H9 (cell line): ENCODE measurements at regions not wholly inside any gene's neighbourhood (a gene's known extent, or its start where the extent isn't known, plus 50 kb on each side); places are given as distances from the start of the nearest gene placed in this dataset.

Experiments
- DNase-seq: peaks from one replicate; pipeline ENCODE4 v3.0.0-alpha.2; 2017
- H2AFZ ChIP-seq: one replicate; pipeline ENCODE4 v1.6.1; 2013; ENCODE audit warnings: mild to moderate bottlenecking, low read length, control low read depth, moderate library complexity
- H2AK5ac ChIP-seq: 2 replicates; pipeline ENCODE4 v1.6.1; 2013; ENCODE audit warnings: low read length, control low read depth, mixed read lengths; ENCODE audit not compliant: insufficient read length
- H2BK120ac ChIP-seq: one replicate; pipeline ENCODE4 v1.6.1; 2013; ENCODE audit warnings: low read depth, mild to moderate bottlenecking, low read length, control low read depth, inconsistent platforms; ENCODE audit not compliant: poor library complexity, severe bottlenecking
- H2BK12ac ChIP-seq: 2 replicates; pipeline ENCODE4 v1.6.1; 2013; ENCODE audit warnings: low read length, control low read depth, mixed read lengths, low read depth; ENCODE audit not compliant: insufficient read length
- H2BK15ac ChIP-seq: 2 replicates; pipeline ENCODE4 v1.6.1; 2013; ENCODE audit warnings: low read depth, low read length, control low read depth
- H2BK20ac ChIP-seq: one replicate; pipeline ENCODE4 v1.6.1; 2013; ENCODE audit warnings: low read depth, mild to moderate bottlenecking, low read length, control low read depth, inconsistent platforms; ENCODE audit not compliant: poor library complexity, severe bottlenecking
- H2BK5ac ChIP-seq: 2 replicates; pipeline ENCODE4 v1.6.1; 2013; ENCODE audit warnings: low read length, control low read depth, mixed read lengths; ENCODE audit not compliant: insufficient read length
- H3K14ac ChIP-seq: 2 replicates; pipeline ENCODE4 v1.6.1; 2013; ENCODE audit warnings: low read length, control low read depth; ENCODE audit not compliant: insufficient read depth
- H3K18ac ChIP-seq: 2 replicates; pipeline ENCODE4 v1.6.1; 2013; ENCODE audit warnings: low read depth, mild to moderate bottlenecking, mixed read lengths, low read length, control low read depth; ENCODE audit not compliant: insufficient read length
- H3K23ac ChIP-seq: 2 replicates; pipeline ENCODE4 v1.6.1; 2013; ENCODE audit warnings: low read length, control low read depth, mixed read lengths, low read depth; ENCODE audit not compliant: insufficient read length
- H3K23me2 ChIP-seq: 2 replicates; pipeline ENCODE4 v1.6.1; 2013; ENCODE audit warnings: low read depth, mild to moderate bottlenecking, mixed read lengths, low read length, control low read depth; ENCODE audit not compliant: insufficient read length, poor library complexity, severe bottlenecking
- H3K27ac ChIP-seq: 2 replicates; pipeline ENCODE4 v1.5.1; 2013; ENCODE audit warnings: low read length, control low read depth, mixed read lengths, low read depth; ENCODE audit not compliant: insufficient read length
- H3K27me3 ChIP-seq: 2 replicates; pipeline ENCODE4 v1.6.1; 2013; ENCODE audit warnings: low read length, control low read depth, inconsistent platforms; ENCODE audit not compliant: insufficient read depth
- H3K4ac ChIP-seq: 2 replicates; pipeline ENCODE4 v1.6.1; 2013; ENCODE audit warnings: low read depth, mild to moderate bottlenecking, control low read depth, inconsistent platforms, low read length, moderate library complexity
- H3K4me1 ChIP-seq: 2 replicates; pipeline ENCODE4 v1.6.1; 2013; ENCODE audit warnings: low read length, control low read depth, inconsistent platforms; ENCODE audit not compliant: insufficient read depth
- H3K4me2 ChIP-seq: 2 replicates; pipeline ENCODE4 v1.6.1; 2013; ENCODE audit warnings: low read length, control low read depth, mixed read lengths; ENCODE audit not compliant: insufficient read length, insufficient read depth
- H3K56ac ChIP-seq: 2 replicates; pipeline ENCODE4 v1.6.1; 2013; ENCODE audit warnings: low read depth, mild to moderate bottlenecking, mixed read lengths, low read length, control low read depth; ENCODE audit not compliant: insufficient read length
- H3K79me1 ChIP-seq: 2 replicates; pipeline ENCODE4 v1.6.1; 2013; ENCODE audit warnings: low read depth, mild to moderate bottlenecking, moderate library complexity, low read length, control low read depth, inconsistent platforms; ENCODE audit not compliant: insufficient read depth, poor library complexity, severe bottlenecking
- H3K79me2 ChIP-seq: 2 replicates; pipeline ENCODE4 v1.6.1; 2013; ENCODE audit warnings: low read length, control low read depth, inconsistent platforms; ENCODE audit not compliant: insufficient read depth
- H3K9ac ChIP-seq: 2 replicates; pipeline ENCODE4 v1.6.1; 2013; ENCODE audit warnings: low read length, control low read depth, mixed read lengths; ENCODE audit not compliant: insufficient read length; ENCODE audit errors: extremely low read depth
- H3K9me3 ChIP-seq: one replicate; pipeline ENCODE4 v1.6.1; 2013; ENCODE audit warnings: low read depth, low read length, inconsistent platforms; ENCODE audit not compliant: control insufficient read depth
- H3T11ph ChIP-seq: one replicate; pipeline ENCODE4 v1.6.1; 2013; ENCODE audit warnings: mild to moderate bottlenecking, low read length, control low read depth, inconsistent platforms
- H4K20me1 ChIP-seq: one replicate; pipeline ENCODE4 v1.6.1; 2013; ENCODE audit not compliant: control insufficient read depth, insufficient read length, insufficient read depth
- H4K5ac ChIP-seq: 2 replicates; pipeline ENCODE4 v1.6.1; 2013; ENCODE audit warnings: low read depth, mild to moderate bottlenecking, mixed read lengths, low read length, control low read depth; ENCODE audit not compliant: insufficient read length
- H4K8ac ChIP-seq: replicated peaks from 2 replicates; pipeline ENCODE4 v1.6.1; 2013; ENCODE audit warnings: low read length, control low read depth, mixed read lengths, low read depth; ENCODE audit not compliant: insufficient read length
- H4K91ac ChIP-seq: 2 replicates; pipeline ENCODE4 v1.6.1; 2013; ENCODE audit warnings: low read depth, mild to moderate bottlenecking, moderate library complexity, mixed read lengths, low read length, control low read depth; ENCODE audit not compliant: insufficient read length
- H3K27ac Mint-ChIP-seq, 3 experiments: 2 replicates in 2 of 3; 3 replicates in 1 of 3; pipeline ENCODE4 v1.8.0; 2020 to 2021; ENCODE audit warnings: mixed read lengths in 3 of 3, mild to moderate bottlenecking in 1 of 3, moderate library complexity in 1 of 3
- H3K27me3 Mint-ChIP-seq: 2 replicates; pipeline ENCODE4 v1.8.0; 2021; ENCODE audit warnings: low read depth, mild to moderate bottlenecking, moderate library complexity, mixed read lengths
- H3K36me3 Mint-ChIP-seq, 3 experiments: 2 replicates in 2 of 3; 3 replicates in 1 of 3; pipeline ENCODE4 v1.8.0; 2020 to 2021; ENCODE audit warnings: low read depth in 3 of 3, mixed read lengths in 3 of 3; ENCODE audit not compliant: insufficient read depth in 1 of 3
- H3K4me1 Mint-ChIP-seq, 2 experiments: 2 replicates each; pipeline ENCODE4 v1.8.0; 2020; ENCODE audit warnings: mixed read lengths in 2 of 2
- H3K4me3 Mint-ChIP-seq, 2 experiments: 2 replicates in 1 of 2; 3 replicates in 1 of 2; pipeline ENCODE4 v1.8.0; 2020 to 2021; ENCODE audit warnings: mild to moderate bottlenecking in 2 of 2, mixed read lengths in 2 of 2, moderate library complexity in 1 of 2
- H3K9me3 Mint-ChIP-seq, 2 experiments: 2 replicates in 1 of 2; 3 replicates in 1 of 2; pipeline ENCODE4 v1.8.0; 2020; ENCODE audit warnings: mild to moderate bottlenecking in 2 of 2, mixed read lengths in 2 of 2, moderate library complexity in 1 of 2
- CTCF ChIP-seq: fragments of 200-600 bp; sonication (generic); conservative IDR thresholded peaks from 3 replicates; pipeline ENCODE4 v1.8.0; 2021; ENCODE audit warnings: antibody characterized with exemption, mild to moderate bottlenecking
- WGBS: extraction: QIAGEN DNeasy Blood & Tissue Kit; methylation state at CpG from one replicate; pipeline ENCODE4 v1.1.7; 2013; ENCODE audit warnings: missing lambda C conversion rate, low lambda C conversion rate, mixed read lengths; ENCODE audit not compliant: insufficient read length; ENCODE audit errors: extremely low coverage; 5-methylcytosine and 5-hydroxymethylcytosine counted together

- Histone ChIP-seq H3K4me2 (no peak overlapping the region), H3K23ac (no peak overlapping the region), H2BK15ac (no peak overlapping the region), H3K18ac (no peak overlapping the region), H4K8ac (no peak overlapping the region), H3K27ac (no peak overlapping the region), H2BK20ac (no peak overlapping the region), H3K79me1 (no peaks in the 10 kb centered on the region), H2AK5ac (no peak overlapping the region), H2BK5ac (no peak overlapping the region), H4K20me1 (no peaks in the 10 kb centered on the region), H3T11ph (no peak overlapping the region), H2BK12ac (no peak overlapping the region), H3K9me3 (no peaks in the 10 kb centered on the region), H3K27me3 (no peaks in the 10 kb centered on the region), H3K23me2 (no peaks in the 10 kb centered on the region), H4K91ac (no peak overlapping the region), H3K4me1 (no peaks in the 10 kb centered on the region), H3K56ac (no peak overlapping the region), H3K4ac (no peak overlapping the region), H3K14ac (no peak overlapping the region), H4K5ac (no peak overlapping the region), H2BK120ac (no peak overlapping the region), H2AFZ (no peak overlapping the region), H3K9ac (no peak overlapping the region), H3K79me2 (no peaks in the 10 kb centered on the region)
- no peaks in the 10 kb centered on the region for H3K9me3 Mint-ChIP-seq
- no CpG with 5 or more reads among the region's 6 CpGs for WGBS
- H3K4me1 Mint-ChIP-seq: peaks cover 4 to 12% of the 10 kb centered on the region in 2 experiments; a peak in 3 of 4 replicates
- TF ChIP-seq CTCF: no peak
- no peaks in the 10 kb centered on the region; a peak in 1 of 7 replicates for H3K36me3 Mint-ChIP-seq
- no peak overlapping the region for H3K4me3 Mint-ChIP-seq
- peaks cover 3% of the 10 kb centered on the region for H3K27me3 Mint-ChIP-seq
- no peak for DNase-seq
- no peak overlapping the region for H3K27ac Mint-ChIP-seq
Observed at GRCh38 chr17:77897741-77898301, 60.7 kb upstream of the TNRC6C start.
